NB4 (cell line): ENCODE measurements at regions not wholly inside any gene's neighbourhood (a gene's known extent, or its start where the extent isn't known, plus 50 kb on each side); places are given as distances from the start of the nearest gene placed in this dataset.

ENCODE experiments used
- POLR2A ChIP-seq: IDR thresholded peaks from 2 replicates; pipeline ENCODE4 v1.6.1; 2011; ENCODE audit warnings: mild to moderate bottlenecking; ENCODE audit not compliant: insufficient read length; ENCODE audit errors: extremely low read depth
- TF ChIP-seq, protein P1 (sequence below): IDR thresholded peaks from one replicate; pipeline ENCODE4 v1.5.1; 2012; ENCODE audit warnings: low read depth, low read length

- TF ChIP-seq, protein P1, sequence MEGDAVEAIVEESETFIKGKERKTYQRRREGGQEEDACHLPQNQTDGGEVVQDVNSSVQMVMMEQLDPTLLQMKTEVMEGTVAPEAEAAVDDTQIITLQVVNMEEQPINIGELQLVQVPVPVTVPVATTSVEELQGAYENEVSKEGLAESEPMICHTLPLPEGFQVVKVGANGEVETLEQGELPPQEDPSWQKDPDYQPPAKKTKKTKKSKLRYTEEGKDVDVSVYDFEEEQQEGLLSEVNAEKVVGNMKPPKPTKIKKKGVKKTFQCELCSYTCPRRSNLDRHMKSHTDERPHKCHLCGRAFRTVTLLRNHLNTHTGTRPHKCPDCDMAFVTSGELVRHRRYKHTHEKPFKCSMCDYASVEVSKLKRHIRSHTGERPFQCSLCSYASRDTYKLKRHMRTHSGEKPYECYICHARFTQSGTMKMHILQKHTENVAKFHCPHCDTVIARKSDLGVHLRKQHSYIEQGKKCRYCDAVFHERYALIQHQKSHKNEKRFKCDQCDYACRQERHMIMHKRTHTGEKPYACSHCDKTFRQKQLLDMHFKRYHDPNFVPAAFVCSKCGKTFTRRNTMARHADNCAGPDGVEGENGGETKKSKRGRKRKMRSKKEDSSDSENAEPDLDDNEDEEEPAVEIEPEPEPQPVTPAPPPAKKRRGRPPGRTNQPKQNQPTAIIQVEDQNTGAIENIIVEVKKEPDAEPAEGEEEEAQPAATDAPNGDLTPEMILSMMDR = no peak
- TF ChIP-seq POLR2A = no peak
These were observed 225.3 kb upstream of the LNX1 start for GRCh38 chr4:53816561-53816960.
